GM12878 (cell line): ENCODE measurements at regions not wholly inside any gene's neighbourhood (a gene's known extent, or its start where the extent isn't known, plus 50 kb on each side); places are given as distances from the start of the nearest gene placed in this dataset.
"Not testable (repeated sequence)": the region's sequence is repeated elsewhere in the genome, so short reads cannot be mapped to it uniquely, and the experiment has no call there.

Experiments
- ATAC-seq: fragments of 200-7000 bp; cut with Tn5 transposase; 3 replicates; pipeline ENCODE4 v1.9.1; 2020; ENCODE audit warnings: mild to moderate bottlenecking, moderate library complexity
- BruUV-seq: library from RNA; stranded (reverse); fragments of 400-500 nt; replicated peaks from 2 replicates; lab custom pipeline; 2021; lab: Mats Ljungman, UMichigan
- CTCF ChIA-PET: fragments of 300-600 bp; sonication (Branson Sonifier 250); formaldehyde crosslinking; extraction: SDS; loops from one replicate; lab custom pipeline; 2021; ENCODE audit warnings: inconsistent platforms; lab: Yijun Ruan, JAX
- POLR2A ChIA-PET: fragments of 350-600 bp; formaldehyde crosslinking; extraction: SDS; loops from one replicate; lab custom pipeline; 2021; ENCODE audit warnings: inconsistent platforms; lab: Charles Lee
- RAD21 ChIA-PET: fragments of 300-600 bp; sonication (Branson Sonifier 250); formaldehyde crosslinking; loops from one replicate; lab custom pipeline; 2023; ENCODE audit warnings: antibody characterized with exemption; ENCODE audit not compliant: unreplicated experiment; lab: Charles Lee
- SMC1A ChIA-PET: fragments of 300-600 bp; sonication (Branson Sonifier 250); formaldehyde crosslinking; loops from one replicate; lab custom pipeline; 2023; ENCODE audit not compliant: unreplicated experiment, uncharacterized antibody; lab: Charles Lee
- DNase-seq: peaks from one replicate; pipeline ENCODE4 v3.0.0-alpha.2; 2011; ENCODE audit warnings: low read depth, low spot score
- FAIRE-seq: peaks from 3 replicates; lab custom pipeline; 2011; peaks lifted over from hg19 to GRCh38; lab: Jason Lieb, UNC
- H2AFZ ChIP-seq: 2 replicates; pipeline ENCODE4 v1.6.0; 2011; ENCODE audit warnings: low read depth, low read length, control low read depth; ENCODE audit not compliant: control insufficient read depth
- H3K27ac ChIP-seq: 2 replicates; pipeline ENCODE4 v1.5.1; 2011; ENCODE audit warnings: control low read depth; ENCODE audit not compliant: control insufficient read depth, insufficient read depth
- H3K27me3 ChIP-seq, 2 experiments: replicated peaks in 1 of 2; 2 replicates each; pipeline versions ENCODE4 v1.6.0 to v1.6.1; 2011; ENCODE audit warnings: low read length in 1 of 2; ENCODE audit not compliant: control insufficient read depth in 2 of 2, insufficient read depth in 2 of 2
- H3K36me3 ChIP-seq, 2 experiments: 2 replicates each; pipeline ENCODE4 v1.5.1; 2011; ENCODE audit warnings: low read length in 1 of 2; ENCODE audit not compliant: control insufficient read depth in 2 of 2, insufficient read depth in 2 of 2
- H3K4me1 ChIP-seq: 2 replicates; pipeline ENCODE4 v1.6.1; 2011; ENCODE audit warnings: mild to moderate bottlenecking, low read length, moderate library complexity, mixed read lengths; ENCODE audit not compliant: control insufficient read depth, insufficient read depth
- H3K4me2 ChIP-seq: 2 replicates; pipeline ENCODE4 v1.6.0; 2011; ENCODE audit warnings: control low read depth; ENCODE audit not compliant: control insufficient read depth, insufficient read depth
- H3K4me3 ChIP-seq: fragments of 200-600 bp; sonication (generic); 2 replicates; pipeline ENCODE4 v1.5.1; 2016
- H3K79me2 ChIP-seq: 2 replicates; pipeline ENCODE4 v1.6.0; 2011; ENCODE audit warnings: low read length; ENCODE audit not compliant: control insufficient read depth, insufficient read depth
- H3K9ac ChIP-seq: 2 replicates; pipeline ENCODE4 v1.8.0; 2011; ENCODE audit warnings: low read length, control low read depth, mixed read lengths; ENCODE audit not compliant: control insufficient read depth, insufficient read depth
- H3K9me3 ChIP-seq: replicated peaks from 3 replicates; pipeline ENCODE4 v1.5.1; 2011; ENCODE audit warnings: mild to moderate bottlenecking, low read length; ENCODE audit not compliant: control insufficient read depth, insufficient read depth
- H4K20me1 ChIP-seq: 2 replicates; pipeline ENCODE4 v1.6.0; 2011; ENCODE audit not compliant: control insufficient read depth, insufficient read depth
- ATF2 ChIP-seq: IDR thresholded peaks from 2 replicates; pipeline ENCODE4 v1.6.1; 2012; ENCODE audit warnings: low read length, inconsistent platforms
- CHD2 ChIP-seq: IDR thresholded peaks from 2 replicates; pipeline ENCODE4 v1.6.1; 2011; ENCODE audit warnings: low read depth, low read length, improper control_type of control experiment, borderline replicate concordance
- FOS ChIP-seq: IDR thresholded peaks from 3 replicates; pipeline ENCODE4 v1.6.1; 2011; ENCODE audit warnings: borderline replicate concordance; ENCODE audit not compliant: insufficient read length; ENCODE audit errors: extremely low read depth
- JUND ChIP-seq: IDR thresholded peaks from 2 replicates; pipeline ENCODE4 v1.6.1; 2012; ENCODE audit warnings: low read depth, mild to moderate bottlenecking, low read length, improper control_type of control experiment, moderate library complexity
- RB1 ChIP-seq: fragments of 450-650 bp; formaldehyde crosslinking; IDR thresholded peaks from 2 replicates; pipeline ENCODE4 v1.6.1; 2017; ENCODE audit warnings: mild to moderate bottlenecking, borderline replicate concordance
- SIN3A ChIP-seq: IDR thresholded peaks from 2 replicates; pipeline ENCODE4 v1.6.1; 2012; ENCODE audit warnings: low read depth, low read length, improper control_type of control experiment
- YBX1 ChIP-seq: fragments of 450-650 bp; IDR thresholded peaks from 2 replicates; pipeline ENCODE4 v1.6.1; 2016; ENCODE audit warnings: antibody characterized with exemption
- ZNF622 ChIP-seq: fragments of 450-650 bp; IDR thresholded peaks from 2 replicates; pipeline ENCODE4 v1.6.1; 2017; ENCODE audit warnings: mild to moderate bottlenecking, inconsistent platforms
- WGBS: methylation state at CpG from one replicate; pipeline ENCODE4 v1.1.6; 2016; ENCODE audit warnings: low lambda C conversion rate; ENCODE audit not compliant: insufficient replicate concordance, insufficient coverage; ENCODE audit errors: missing lambda C conversion rate; 5-methylcytosine and 5-hydroxymethylcytosine counted together
- in situ Hi-C: fragments of 300-500 bp; cut with MboI; formaldehyde crosslinking; loops from 9 replicates; pipeline ENCODE4 v1.14.3; 2018; ENCODE audit warnings: mixed read lengths
- intact Hi-C: fragments of 100-400 bp; cut with micrococcal nuclease; formaldehyde crosslinking; loops from one replicate; pipeline ENCODE4 v1.14.2; 2022; ENCODE audit not compliant: unreplicated experiment

- FAIRE-seq (no peak), ATAC-seq (no peak), DNase-seq (no peak)
- Histone ChIP-seq H3K4me2 (no peak overlapping the region), H4K20me1 (no peaks in the 10 kb centered on the region), H3K36me3 (no peaks in the 10 kb centered on the region), H3K4me3 (no peak overlapping the region), H3K27ac (no peak overlapping the region), H2AFZ (no peak overlapping the region), H3K4me1 (no peaks in the 10 kb centered on the region), H3K27me3 (no peaks in the 10 kb centered on the region), H3K9me3 (no peaks in the 10 kb centered on the region), H3K9ac (no peak overlapping the region), H3K79me2 (no peaks in the 10 kb centered on the region)
- SMC1A ChIA-PET, result no interaction called here
- CTCF ChIA-PET, result no interaction called here
- intact Hi-C loops (no loop called here), in situ Hi-C loops (no loop called here)
- BruUV-seq, result no TSS peak
- TF ChIP-seq JUND (no peak), CHD2 (no peak), RB1 (no peak), FOS (no peak)
- POLR2A ChIA-PET, result no interaction called here
- WGBS, result 7% methylated on average over 4 of the region's 4 CpGs
- RAD21 ChIA-PET, result no interaction called here
Measured at GRCh38 chr5:9765419-9766140, 135.4 kb upstream of the TAS2R1 start.

- SMC1A ChIA-PET, result no interaction called here
- H3K79me2 ChIP-seq, result no peaks in the 10 kb centered on the region
- intact Hi-C loops, result no loop called here
- POLR2A ChIA-PET, result no interaction called here
- no peaks in the 10 kb centered on the region for H3K9me3 ChIP-seq
- no peak for DNase-seq
- H3K27me3 ChIP-seq, result no peaks in the 10 kb centered on the region
- no peak overlapping the region for H3K4me2 ChIP-seq
- CTCF ChIA-PET, result no interaction called here
- RAD21 ChIA-PET, result no interaction called here
- H3K27ac ChIP-seq, result no peak overlapping the region
- ATAC-seq, result no peak
- no peak overlapping the region for H3K9ac ChIP-seq
- no peaks in the 10 kb centered on the region for H3K4me1 ChIP-seq
- H2AFZ ChIP-seq, result no peak overlapping the region
- FAIRE-seq, result no peak
- TF ChIP-seq ATF2 (no peak), YBX1 (no peak), ZNF622 (no peak), SIN3A (no peak)
- TF ChIP-seq, all 136 proteins: peak for 0
- no peak overlapping the region for H3K4me3 ChIP-seq
- no peaks in the 10 kb centered on the region for H3K36me3 ChIP-seq
- WGBS, result 11% methylated on average over 4 of the region's 4 CpGs
- no peaks in the 10 kb centered on the region for H4K20me1 ChIP-seq
- in situ Hi-C loops, result no loop called here
- BruUV-seq, result no TSS peak
Measured at GRCh38 chr5:9761706-9762105, 131.6 kb upstream of the TAS2R1 start.

- intact Hi-C loops, H4K20me1 ChIP-seq, H3K9me3 ChIP-seq, DNase-seq, ATAC-seq, in situ Hi-C loops, H2AFZ ChIP-seq, POLR2A ChIA-PET, H3K79me2 ChIP-seq, H3K4me3 ChIP-seq, H3K4me2 ChIP-seq, RAD21 ChIA-PET, H3K4me1 ChIP-seq, SMC1A ChIA-PET, H3K9ac ChIP-seq, H3K27ac ChIP-seq, H3K27me3 ChIP-seq, CTCF ChIA-PET, FAIRE-seq, BruUV-seq, H3K36me3 ChIP-seq: not testable (repeated sequence)
- 50% methylated on average over 3 of the region's 5 CpGs for WGBS
Measured at GRCh38 chr5:9752670-9753069, 122.5 kb upstream of the TAS2R1 start.
